COLO829 (cell line): ENCODE measurements at regions not wholly inside any gene's neighbourhood (a gene's known extent, or its start where the extent isn't known, plus 50 kb on each side); places are given as distances from the start of the nearest gene placed in this dataset.
"Not testable (repeated sequence)": the region's sequence is repeated elsewhere in the genome, so short reads cannot be mapped to it uniquely, and the experiment has no call there.

Experiments used
- DNase-seq: peaks from one replicate; pipeline ENCODE4 v3.0.0; 2012; ENCODE audit warnings: low spot score

DNA sequence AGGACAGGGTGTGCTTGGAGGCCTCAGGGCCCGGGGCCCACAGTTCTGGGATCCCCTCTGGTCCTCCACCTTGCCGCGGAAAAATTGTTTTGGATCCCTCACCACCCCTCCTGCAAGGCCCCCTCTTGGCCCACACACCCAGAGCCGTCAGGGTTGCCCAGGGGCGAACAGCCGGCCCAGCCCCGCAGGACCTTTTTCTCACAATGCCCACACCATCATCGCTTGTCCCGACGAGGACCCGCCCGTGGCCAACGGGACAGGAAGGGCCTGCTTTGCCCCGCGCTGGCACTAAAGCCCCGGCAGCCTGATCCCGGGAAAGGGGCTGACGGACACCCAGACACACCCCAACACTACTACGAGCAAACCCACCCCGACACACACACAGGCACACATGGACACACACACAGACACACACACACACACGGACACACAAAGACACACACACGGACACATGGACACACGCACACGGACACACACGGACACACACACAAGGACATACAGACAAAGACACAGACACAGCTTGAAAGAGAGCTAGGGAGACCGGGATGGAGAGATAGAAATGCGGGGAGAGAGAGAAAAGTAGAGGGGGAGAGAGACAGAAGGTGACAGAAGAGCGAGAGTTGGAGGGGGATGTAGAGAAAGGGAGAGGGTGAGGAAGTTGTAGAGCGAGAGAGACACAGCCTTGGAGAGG, 1493.5 kb upstream of the DEFB115 start:
- no peak for DNase-seq

GRCh38 chr20:29764922-29765610, 1492.4 kb upstream of the DEFB115 start:
- peak; percentile 52 for DNase-seq

DNA sequence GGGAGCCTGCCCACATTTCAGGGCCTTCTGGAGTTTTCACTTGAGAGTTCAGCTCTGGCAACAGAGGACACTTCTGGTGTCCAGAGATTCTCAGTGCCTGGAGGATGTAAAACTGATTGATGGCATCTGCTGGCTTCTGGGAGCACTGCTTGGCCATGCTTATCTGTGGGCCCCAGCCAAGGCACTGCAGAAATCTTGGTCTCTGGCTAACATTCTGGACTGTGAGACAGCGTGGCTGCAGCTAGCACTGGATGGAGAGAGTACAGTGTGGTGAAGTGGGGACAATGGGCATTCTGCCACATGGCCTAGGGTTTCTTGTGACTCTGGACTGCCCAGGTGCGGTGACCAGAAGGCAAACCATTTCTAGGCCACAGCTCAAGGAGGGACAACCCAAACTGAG, 1479.4 kb upstream of the DEFB115 start:
- not testable (repeated sequence) for DNase-seq

GRCh38 chr20:29781217-29781616, 1476.2 kb upstream of the DEFB115 start:
- not testable (repeated sequence) for DNase-seq

- DNase-seq: not testable (repeated sequence)
Measured at GRCh38 chr20:29781891-29782290, 1475.6 kb upstream of the DEFB115 start.

- DNase-seq: not testable (repeated sequence)
Measured at GRCh38 chr20:29787456-29787855, 1470.0 kb upstream of the DEFB115 start.

DNA sequence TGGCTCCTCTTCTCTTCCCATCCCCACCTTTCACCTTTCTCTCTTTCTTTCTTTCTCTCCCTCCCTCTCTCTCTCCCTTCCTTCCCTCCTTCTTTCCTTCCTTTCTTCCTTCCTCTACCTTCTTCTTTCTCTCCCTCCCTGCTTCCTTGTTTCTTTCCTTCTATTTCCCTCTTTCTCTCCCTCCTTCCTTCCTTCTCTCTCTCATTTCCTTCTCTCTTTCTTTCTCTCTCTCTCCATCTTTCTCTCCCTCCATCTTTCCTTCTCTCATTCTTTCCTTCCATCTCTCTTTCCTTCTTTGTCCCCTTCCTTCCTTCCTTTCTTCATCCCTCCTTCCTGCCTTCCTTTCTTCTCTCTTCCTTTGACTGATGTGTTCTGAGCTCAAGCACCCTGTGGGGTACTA, 1467.0 kb upstream of the DEFB115 start:
- DNase-seq: no peak

DNA sequence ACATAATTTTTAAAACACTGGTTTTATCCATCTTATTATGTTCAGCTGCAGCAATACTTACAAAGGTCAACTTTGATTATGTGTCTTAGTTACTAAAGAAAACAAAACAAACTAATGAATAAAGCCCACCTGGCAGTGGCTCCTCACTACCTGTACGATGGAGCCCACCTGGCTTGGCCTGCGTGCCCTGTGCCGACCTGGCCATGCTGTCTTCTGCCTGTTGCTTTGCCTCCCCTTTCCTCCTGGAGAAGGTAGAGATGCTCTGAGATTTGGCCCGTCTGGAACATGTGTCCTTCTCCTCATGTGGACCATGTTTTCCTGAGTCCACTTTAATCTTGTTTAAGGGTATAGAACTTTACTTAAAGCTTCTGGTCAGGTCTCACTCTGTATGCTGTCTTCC, 1426.0 kb upstream of the DEFB115 start:
- not testable (repeated sequence) for DNase-seq

DNA sequence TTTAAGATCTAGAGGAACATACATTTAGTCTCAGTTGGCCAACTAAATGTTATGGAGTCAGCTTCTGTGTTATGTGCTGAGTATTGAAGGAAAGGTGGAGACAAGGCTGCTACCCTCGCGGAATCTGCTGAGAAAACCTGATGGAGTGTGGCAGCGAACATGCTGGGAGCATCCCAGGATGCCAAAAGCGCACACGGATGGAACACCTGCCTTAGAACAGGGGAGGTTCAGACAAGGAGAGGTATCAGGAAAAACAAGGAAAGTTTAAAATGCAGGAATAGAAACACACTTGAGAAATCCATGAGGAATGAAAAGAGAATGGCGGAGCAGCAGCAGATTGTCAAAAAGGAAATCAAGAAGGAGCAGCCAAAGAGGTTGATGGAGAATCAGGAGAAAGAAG, 1389.5 kb upstream of the DEFB115 start:
- not testable (repeated sequence) for DNase-seq

- DNase-seq: not testable (repeated sequence)
Measured at GRCh38 chr20:29868688-29869087, 1388.8 kb upstream of the DEFB115 start.

DNA sequence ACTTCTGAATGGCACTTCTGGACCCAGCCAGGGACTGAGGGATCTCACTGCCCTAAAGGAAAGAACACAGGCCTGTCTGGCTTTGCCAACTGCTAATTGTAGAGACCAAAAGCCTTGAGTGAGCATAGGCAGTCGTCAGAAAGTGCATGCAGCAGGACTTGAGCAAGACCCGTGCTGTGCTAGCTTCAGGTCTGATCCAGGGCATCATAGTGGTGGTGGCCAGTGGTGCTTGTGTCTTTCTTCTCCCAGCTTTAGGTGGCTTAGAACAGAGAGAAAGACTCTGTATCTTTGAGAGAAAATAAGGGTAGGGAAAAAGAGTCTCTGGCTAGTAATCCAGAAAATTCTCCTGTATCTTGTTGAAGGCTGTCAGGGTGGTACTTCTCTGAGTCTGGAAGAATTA, 1385.6 kb upstream of the DEFB115 start:
- DNase-seq: not testable (repeated sequence)

- DNase-seq: no peak
Measured at GRCh38 chr20:29873946-29874345, 1383.5 kb upstream of the DEFB115 start.

GRCh38 chr20:29874476-29875202, 1382.8 kb upstream of the DEFB115 start:
- DNase-seq: no peak

DNA sequence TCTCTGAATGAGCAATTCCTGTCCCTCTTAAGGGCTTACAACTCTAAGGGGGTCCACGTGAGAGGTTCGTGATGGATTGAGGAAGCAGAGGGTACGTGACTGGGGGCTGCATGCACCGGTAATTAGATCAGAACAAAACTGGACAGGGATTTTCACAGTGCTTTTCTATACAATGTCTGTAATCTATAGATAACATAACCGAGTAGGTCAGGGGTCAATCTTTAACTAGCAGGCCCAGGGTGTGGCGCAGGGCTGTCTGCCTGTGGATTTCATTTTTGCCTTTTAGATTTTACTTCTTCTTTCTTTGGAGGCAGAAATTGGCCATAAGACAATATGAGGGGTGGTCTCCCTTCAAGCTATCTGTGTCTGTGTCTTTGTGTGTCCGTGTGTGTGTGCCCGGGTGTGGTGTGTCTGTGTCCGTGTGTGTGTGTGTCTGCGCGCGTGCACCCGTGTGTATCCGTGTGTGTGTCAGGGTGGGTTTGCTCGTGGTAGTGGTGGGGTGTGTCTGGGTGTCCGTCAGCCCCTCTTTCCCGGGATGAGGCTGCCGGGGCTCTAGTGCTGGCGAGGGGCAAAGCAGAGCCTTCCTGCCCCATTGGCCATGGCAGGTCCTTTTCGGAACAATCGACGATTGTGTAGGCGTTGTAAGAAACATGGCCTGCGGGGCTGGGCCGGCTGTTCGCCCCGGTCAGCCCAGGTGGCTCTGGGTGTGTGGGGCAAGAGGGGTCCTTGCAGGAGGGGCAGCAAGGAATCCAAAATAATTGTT, 1382.0 kb upstream of the DEFB115 start:
- DNase-seq: not testable (repeated sequence)

GRCh38 chr20:29876084-29876910, 1381.2 kb upstream of the DEFB115 start:
- DNase-seq: not testable (repeated sequence)

GRCh38 chr20:29876911-29877285, 1380.6 kb upstream of the DEFB115 start:
- DNase-seq: no peak

GRCh38 chr20:29877411-29878280, 1379.8 kb upstream of the DEFB115 start:
- DNase-seq: not testable (repeated sequence)

GRCh38 chr20:29878281-29878741, 1379.2 kb upstream of the DEFB115 start:
- DNase-seq: peak; percentile 66

- no peak for DNase-seq
Measured at GRCh38 chr20:29878777-29879442, 1378.6 kb upstream of the DEFB115 start.

DNA sequence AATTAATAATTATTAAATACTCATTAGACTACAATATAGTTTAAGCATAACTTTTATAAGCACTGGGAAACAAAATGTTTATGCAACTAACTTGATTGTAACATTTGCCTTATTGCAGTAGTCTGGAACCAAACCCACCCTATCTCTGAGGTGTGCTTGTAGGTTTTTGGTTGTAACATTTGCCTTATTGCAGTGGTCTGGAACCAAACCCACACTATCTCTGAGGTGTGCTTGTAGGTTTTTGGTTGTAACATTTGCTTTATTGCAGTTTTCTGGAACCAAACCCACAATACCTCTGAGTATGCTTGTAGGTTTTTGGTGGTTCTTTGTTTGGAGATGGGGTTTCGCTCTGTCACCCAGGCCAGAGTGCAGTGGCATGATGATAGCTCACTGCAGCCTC, 1376.4 kb upstream of the DEFB115 start:
- not testable (repeated sequence) for DNase-seq
